ENCODE measurements at regions not wholly inside any gene's neighbourhood (a gene's known extent, or its start where the extent isn't known, plus 50 kb on each side); places are given as distances from the start of the nearest gene placed in this dataset.

- WGBS (ENCODE audit: insufficient coverage): no CpG with 5 or more reads among the region's 1 CpG
- Histone ChIP-seq H3K79me2 (ENCODE audit: control insufficient read depth, insufficient read depth, low read length) (no peaks in the 10 kb centered on the region), H3K4me3 (ENCODE audit: control extremely low read depth in 1 of 5, extremely low read depth in 1 of 5, insufficient read depth in 1 of 5, low read depth in 2 of 5, low read length in 4 of 5) (no peak overlapping the region), H3K4me1 (ENCODE audit: control insufficient read depth in 2 of 2, insufficient read depth in 2 of 2, low read length in 2 of 2) (no peaks in the 10 kb centered on the region), H3K27ac (ENCODE audit: low read length in 2 of 2) (no peak overlapping the region), H3K4me2 (replicated peaks; ENCODE audit: low read depth, low read length, poor library complexity, severe bottlenecking) (no peak overlapping the region), H3K9me3 (ENCODE audit: control extremely low read depth in 1 of 3, control insufficient read depth in 2 of 3, insufficient read depth in 1 of 3, low read length in 2 of 3) (no peaks in the 10 kb centered on the region), H3K36me3 (replicated peaks in 1 of 2; ENCODE audit: control extremely low read depth in 1 of 2, control insufficient read depth in 1 of 2, extremely low read depth in 1 of 2, insufficient read depth in 2 of 2, low read length in 1 of 2) (no peaks in the 10 kb centered on the region), H3K27me3 (replicated peaks in 1 of 4; ENCODE audit: control extremely low read depth in 1 of 4, control insufficient read depth in 3 of 4, insufficient read depth in 4 of 4, low read length in 3 of 4) (no peaks in the 10 kb centered on the region), H3K9ac (ENCODE audit: low read length) (no peak overlapping the region), H2AFZ (ENCODE audit: insufficient read depth, low read depth, low read length, poor library complexity, severe bottlenecking) (no peak overlapping the region), H4K20me1 (ENCODE audit: control insufficient read depth, insufficient read depth, low read length, poor library complexity, severe bottlenecking) (no peaks in the 10 kb centered on the region)
- Mint-ChIP-seq H3K9me3 (ENCODE audit: insufficient read depth) (no peaks in the 10 kb centered on the region), H3K27ac (no peak overlapping the region), H3K4me1 (no peaks in the 10 kb centered on the region), H3K27me3 (peaks cover 3% of the 10 kb centered on the region), H3K4me3 (no peak overlapping the region)
- no peak for DNase-seq
- ATAC-seq (ENCODE audit: low read depth): no peak
- POLR2A ChIA-PET: no interaction called here
- intact Hi-C loops (cut with micrococcal nuclease): no loop called here
- CTCF ChIA-PET: no interaction called here
- TF ChIP-seq CTCF (IDR thresholded peaks at IDR 0.05) (no peak), EZH2 (IDR thresholded peaks at IDR 0.05; ENCODE audit: borderline replicate concordance, insufficient read depth, low read depth, low read length, poor library complexity, severe bottlenecking) (no peak)
Observed at GRCh38 chr2:15092181-15092580, 459.7 kb downstream of the LRATD1 start.

- H3K9ac ChIP-seq (ENCODE audit: low read length): no peak overlapping the region
- no peak overlapping the region for H3K4me2 ChIP-seq (replicated peaks; ENCODE audit: low read depth, low read length, poor library complexity, severe bottlenecking)
- H3K4me1 ChIP-seq (ENCODE audit: control insufficient read depth in 2 of 2, insufficient read depth in 2 of 2, low read length in 2 of 2): no peaks in the 10 kb centered on the region
- intact Hi-C loops (cut with micrococcal nuclease): no loop called here
- H4K20me1 ChIP-seq (ENCODE audit: control insufficient read depth, insufficient read depth, low read length, poor library complexity, severe bottlenecking): no peaks in the 10 kb centered on the region
- WGBS (ENCODE audit: insufficient coverage): 89% methylated on average over 3 of the region's 6 CpGs
- Mint-ChIP-seq H3K27ac (no peak overlapping the region), H3K9me3 (ENCODE audit: insufficient read depth) (no peaks in the 10 kb centered on the region), H3K4me3 (no peak overlapping the region), H3K4me1 (no peaks in the 10 kb centered on the region), H3K27me3 (peaks cover 3% of the 10 kb centered on the region)
- no peak overlapping the region for H2AFZ ChIP-seq (ENCODE audit: insufficient read depth, low read depth, low read length, poor library complexity, severe bottlenecking)
- no peak overlapping the region for H3K4me3 ChIP-seq (ENCODE audit: control extremely low read depth in 1 of 5, extremely low read depth in 1 of 5, insufficient read depth in 1 of 5, low read depth in 2 of 5, low read length in 4 of 5)
- POLR2A ChIA-PET: no interaction called here
- no peak for ATAC-seq (ENCODE audit: low read depth)
- no peaks in the 10 kb centered on the region for H3K36me3 ChIP-seq (replicated peaks in 1 of 2; ENCODE audit: control extremely low read depth in 1 of 2, control insufficient read depth in 1 of 2, extremely low read depth in 1 of 2, insufficient read depth in 2 of 2, low read length in 1 of 2)
- no peaks in the 10 kb centered on the region for H3K9me3 ChIP-seq (ENCODE audit: control extremely low read depth in 1 of 3, control insufficient read depth in 2 of 3, insufficient read depth in 1 of 3, low read length in 2 of 3)
- H3K79me2 ChIP-seq (ENCODE audit: control insufficient read depth, insufficient read depth, low read length): no peaks in the 10 kb centered on the region
- no peak overlapping the region for H3K27ac ChIP-seq (ENCODE audit: low read length in 2 of 2)
- CTCF ChIA-PET: no interaction called here
- TF ChIP-seq EZH2 (IDR thresholded peaks at IDR 0.05; ENCODE audit: borderline replicate concordance, insufficient read depth, low read depth, low read length, poor library complexity, severe bottlenecking) (no peak), CTCF (IDR thresholded peaks at IDR 0.05) (no peak)
- no peaks in the 10 kb centered on the region for H3K27me3 ChIP-seq (replicated peaks in 1 of 4; ENCODE audit: control extremely low read depth in 1 of 4, control insufficient read depth in 3 of 4, insufficient read depth in 4 of 4, low read length in 3 of 4)
- DNase-seq: no peak
Observed at GRCh38 chr2:15092691-15093090, 460.2 kb downstream of the LRATD1 start.

Data from B cell (primary cell).